ENCODE measurements at regions not wholly inside any gene's neighbourhood (a gene's known extent, or its start where the extent isn't known, plus 50 kb on each side); places are given as distances from the start of the nearest gene placed in this dataset.

DNA sequence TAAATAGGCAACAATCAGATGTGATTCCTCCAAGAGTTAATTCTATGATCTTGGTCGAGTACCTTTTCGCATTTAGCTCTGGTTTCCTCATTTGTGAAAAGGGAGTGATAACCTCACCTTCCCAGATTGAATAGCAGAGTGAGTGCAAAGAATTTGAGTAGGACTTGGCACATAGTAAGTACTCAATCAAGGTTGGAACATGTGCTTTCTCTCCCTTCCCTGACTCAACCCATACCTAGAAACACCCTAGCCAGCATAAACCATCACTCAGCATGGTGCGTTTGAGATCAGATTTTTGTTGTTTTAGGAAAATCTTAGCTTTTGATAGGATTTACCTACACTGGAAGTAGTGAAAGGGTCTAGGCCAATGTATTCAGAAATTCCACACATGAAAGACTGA is 333.4 kb upstream of the NT5E start:
- Mint-ChIP-seq H3K9me3 (no peaks in the 10 kb centered on the region), H3K4me1 (ENCODE audit: low read depth) (no peaks in the 10 kb centered on the region), H3K27ac (no peak overlapping the region), H3K4me3 (no peak overlapping the region), H3K36me3 (ENCODE audit: low read depth) (no peaks in the 10 kb centered on the region), H3K27me3 (no peaks in the 10 kb centered on the region)
- intact Hi-C loops (cut with micrococcal nuclease) = no loop called here

DNA sequence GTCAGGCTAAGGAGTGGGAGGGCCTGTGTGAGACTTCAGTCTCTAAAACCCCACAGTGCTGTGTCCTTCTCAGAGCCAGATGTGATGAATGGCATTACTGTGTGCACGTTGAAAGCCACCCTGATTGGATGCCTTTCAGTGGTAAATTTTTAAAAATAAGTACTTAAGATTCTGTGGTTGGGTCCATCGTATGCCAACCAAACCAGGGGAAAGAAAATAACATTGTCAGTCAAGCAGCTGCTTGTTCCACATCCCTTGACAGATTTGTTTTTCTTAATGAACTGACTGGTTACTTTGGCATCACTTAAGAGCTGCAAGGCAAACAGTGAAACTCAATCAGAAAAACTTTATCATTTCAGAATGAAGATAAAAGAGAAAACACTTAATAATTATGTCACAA is 334.0 kb upstream of the NT5E start:
- no peak overlapping the region for H3K27ac Mint-ChIP-seq
- H3K27me3 Mint-ChIP-seq = no peaks in the 10 kb centered on the region
- no peak overlapping the region for H3K4me3 Mint-ChIP-seq
- no peaks in the 10 kb centered on the region for H3K9me3 Mint-ChIP-seq
- no peaks in the 10 kb centered on the region for H3K36me3 Mint-ChIP-seq (ENCODE audit: low read depth)
- intact Hi-C loops (cut with micrococcal nuclease) = no loop called here
- H3K4me1 Mint-ChIP-seq (ENCODE audit: low read depth) = no peaks in the 10 kb centered on the region

DNA sequence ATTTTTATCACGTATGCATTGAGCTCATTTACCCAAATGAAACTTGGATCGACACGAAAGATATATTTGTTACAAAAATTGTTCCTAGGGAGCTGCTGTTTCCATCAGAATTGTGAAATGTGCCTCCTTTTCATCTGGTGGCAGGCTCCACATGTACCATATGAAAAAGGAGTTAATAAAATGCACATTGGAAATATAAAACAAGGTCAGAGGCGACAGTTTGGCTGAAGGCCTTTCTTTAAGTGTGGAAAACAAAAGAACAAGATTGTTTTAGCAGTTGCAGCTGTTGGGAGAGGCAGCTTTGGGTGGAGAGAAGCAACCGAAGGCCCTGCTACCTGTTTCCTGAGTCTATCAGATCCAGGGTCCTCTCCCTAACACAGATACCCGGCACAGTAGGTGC is 334.5 kb upstream of the NT5E start:
- Mint-ChIP-seq H3K36me3 (ENCODE audit: low read depth) (no peaks in the 10 kb centered on the region), H3K4me3 (no peak overlapping the region), H3K27ac (no peak overlapping the region), H3K4me1 (ENCODE audit: low read depth) (no peaks in the 10 kb centered on the region), H3K9me3 (no peaks in the 10 kb centered on the region), H3K27me3 (no peaks in the 10 kb centered on the region)
- intact Hi-C loops (cut with micrococcal nuclease) = no loop called here

DNA sequence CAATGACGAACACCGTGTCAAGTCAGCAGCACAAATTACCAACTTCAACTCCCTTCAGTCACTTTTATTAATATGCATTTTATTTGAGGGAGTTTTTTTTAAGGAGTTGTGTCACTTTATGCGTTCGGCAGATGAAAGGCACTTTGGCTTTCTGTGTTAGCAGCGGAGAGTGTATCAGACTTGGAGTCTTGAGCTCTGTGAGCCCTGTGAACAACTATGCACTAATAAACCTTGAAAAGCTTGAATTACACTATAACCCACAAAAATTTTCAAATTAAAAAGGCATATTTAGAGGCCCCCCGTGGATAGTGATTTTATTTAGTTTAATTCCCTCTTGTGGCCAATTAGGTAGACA is 335.3 kb upstream of the NT5E start:
- H3K9me3 Mint-ChIP-seq = no peaks in the 10 kb centered on the region
- H3K4me3 Mint-ChIP-seq = no peak overlapping the region
- intact Hi-C loops (cut with micrococcal nuclease) = no loop called here
- H3K27me3 Mint-ChIP-seq = no peaks in the 10 kb centered on the region
- no peaks in the 10 kb centered on the region for H3K36me3 Mint-ChIP-seq (ENCODE audit: low read depth)
- no peaks in the 10 kb centered on the region for H3K4me1 Mint-ChIP-seq (ENCODE audit: low read depth)
- no peak overlapping the region for H3K27ac Mint-ChIP-seq

DNA sequence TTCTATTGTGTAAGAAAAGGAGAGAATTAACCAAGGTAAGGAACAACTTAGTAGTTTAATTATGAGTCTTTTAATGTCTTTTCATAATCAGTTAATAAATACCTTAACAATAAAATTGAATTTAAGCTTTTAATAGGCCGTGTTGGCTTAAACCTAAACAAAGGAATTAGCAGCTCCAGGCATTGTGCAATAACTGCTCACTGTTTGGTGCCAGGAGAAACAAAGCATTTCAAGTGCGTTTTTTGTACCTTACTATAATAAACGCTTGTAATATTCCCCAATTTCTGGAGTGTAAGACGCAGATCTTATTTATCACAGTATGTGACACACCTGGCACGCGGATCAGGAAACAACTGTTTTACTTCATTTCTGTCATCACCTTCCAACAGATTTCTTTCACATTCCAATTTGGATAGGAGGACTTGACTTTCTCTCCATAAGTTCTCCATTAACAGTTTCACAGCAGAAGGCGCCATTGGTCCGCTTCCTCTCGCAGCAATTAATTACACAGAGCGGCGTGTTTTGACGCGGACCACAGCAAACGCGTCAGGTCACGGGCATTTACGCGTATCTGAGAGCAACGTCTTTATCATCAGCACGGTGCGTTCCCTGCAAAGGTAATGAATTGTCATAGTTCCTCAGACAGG is 335.8 kb upstream of the NT5E start:
- H3K4me3 Mint-ChIP-seq = no peak overlapping the region
- no peaks in the 10 kb centered on the region for H3K27me3 Mint-ChIP-seq
- intact Hi-C loops (cut with micrococcal nuclease) = no loop called here
- no peaks in the 10 kb centered on the region for H3K9me3 Mint-ChIP-seq
- H3K36me3 Mint-ChIP-seq (ENCODE audit: low read depth) = no peaks in the 10 kb centered on the region
- H3K27ac Mint-ChIP-seq = no peak overlapping the region
- H3K4me1 Mint-ChIP-seq (ENCODE audit: low read depth) = no peaks in the 10 kb centered on the region

DNA sequence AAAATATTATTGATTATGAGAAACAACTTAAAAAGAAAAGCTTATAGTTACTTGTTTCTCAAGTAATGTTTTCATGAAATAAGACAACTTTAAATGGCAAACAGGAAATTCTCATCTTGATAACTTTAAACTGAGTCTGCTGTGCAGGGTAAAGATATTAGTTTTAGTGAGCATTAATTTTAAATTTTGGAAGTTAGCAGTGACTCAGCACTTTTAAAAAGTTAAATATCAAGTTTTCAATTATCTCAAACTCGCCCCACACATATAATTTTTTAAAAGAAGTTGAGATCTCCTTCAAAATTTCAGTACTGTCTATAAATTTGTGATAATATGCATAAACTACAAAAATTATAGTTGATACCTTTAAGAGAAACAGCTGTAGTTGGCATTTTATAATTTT is 337.3 kb upstream of the NT5E start:
- H3K27me3 Mint-ChIP-seq = no peaks in the 10 kb centered on the region
- intact Hi-C loops (cut with micrococcal nuclease) = no loop called here
- no peak overlapping the region for H3K4me3 Mint-ChIP-seq
- H3K36me3 Mint-ChIP-seq (ENCODE audit: low read depth) = no peaks in the 10 kb centered on the region
- no peak overlapping the region for H3K27ac Mint-ChIP-seq
- peaks cover 6% of the 10 kb centered on the region for H3K9me3 Mint-ChIP-seq
- no peaks in the 10 kb centered on the region for H3K4me1 Mint-ChIP-seq (ENCODE audit: low read depth)

DNA sequence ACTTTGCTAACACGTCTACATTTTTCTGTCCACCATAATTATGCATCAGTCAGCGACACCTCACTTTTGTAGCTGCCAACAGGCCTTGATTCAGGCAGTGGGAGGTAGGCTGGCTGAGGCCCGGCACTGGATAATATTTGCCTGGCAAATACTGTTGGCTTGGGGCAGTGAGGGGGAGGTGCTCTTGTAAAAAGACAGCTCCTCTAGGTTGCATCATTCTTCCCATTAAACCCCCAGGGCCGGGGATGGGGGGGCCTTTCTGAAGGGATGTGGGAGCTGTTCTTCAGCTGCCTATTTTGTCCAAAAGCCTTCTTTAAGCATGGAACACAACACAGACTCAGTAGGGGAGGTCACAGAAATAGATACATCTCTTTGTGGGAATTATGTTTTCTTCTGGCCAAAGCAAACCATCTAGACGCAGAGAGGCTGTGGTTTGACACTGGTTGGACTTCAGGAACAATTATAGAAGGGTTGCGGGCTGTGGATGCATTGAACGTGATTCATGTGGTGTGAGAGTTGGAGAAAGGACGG is 338.3 kb upstream of the NT5E start:
- no peaks in the 10 kb centered on the region for H3K27me3 Mint-ChIP-seq
- H3K36me3 Mint-ChIP-seq (ENCODE audit: low read depth) = no peaks in the 10 kb centered on the region
- H3K4me1 Mint-ChIP-seq (ENCODE audit: low read depth) = no peaks in the 10 kb centered on the region
- peaks cover 6% of the 10 kb centered on the region for H3K9me3 Mint-ChIP-seq
- no peak overlapping the region for H3K4me3 Mint-ChIP-seq
- no peak overlapping the region for H3K27ac Mint-ChIP-seq
- intact Hi-C loops (cut with micrococcal nuclease) = no loop called here

DNA sequence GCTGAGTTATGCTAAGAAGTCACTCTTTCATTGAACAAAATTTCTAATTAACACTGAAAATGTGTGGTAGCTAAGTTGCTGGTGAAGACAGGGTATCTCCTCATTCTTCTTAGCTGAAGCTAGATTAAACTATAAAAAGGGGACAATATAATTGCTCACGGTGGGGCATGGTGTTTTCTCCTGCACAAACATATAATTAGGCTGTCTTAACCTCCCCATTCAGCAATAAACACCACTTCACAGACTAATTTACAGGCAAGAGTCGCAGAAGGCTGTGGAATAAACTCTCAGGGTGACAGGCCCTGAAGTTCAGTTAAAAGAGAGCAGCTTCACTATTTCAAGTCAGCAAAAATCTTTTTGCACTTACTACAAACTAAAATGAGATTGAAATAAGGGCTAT is 338.9 kb upstream of the NT5E start:
- Mint-ChIP-seq H3K4me3 (no peak overlapping the region), H3K27me3 (no peaks in the 10 kb centered on the region), H3K27ac (no peak overlapping the region), H3K4me1 (ENCODE audit: low read depth) (no peaks in the 10 kb centered on the region), H3K9me3 (peaks cover 6% of the 10 kb centered on the region), H3K36me3 (ENCODE audit: low read depth) (no peaks in the 10 kb centered on the region)
- intact Hi-C loops (cut with micrococcal nuclease) = no loop called here

DNA sequence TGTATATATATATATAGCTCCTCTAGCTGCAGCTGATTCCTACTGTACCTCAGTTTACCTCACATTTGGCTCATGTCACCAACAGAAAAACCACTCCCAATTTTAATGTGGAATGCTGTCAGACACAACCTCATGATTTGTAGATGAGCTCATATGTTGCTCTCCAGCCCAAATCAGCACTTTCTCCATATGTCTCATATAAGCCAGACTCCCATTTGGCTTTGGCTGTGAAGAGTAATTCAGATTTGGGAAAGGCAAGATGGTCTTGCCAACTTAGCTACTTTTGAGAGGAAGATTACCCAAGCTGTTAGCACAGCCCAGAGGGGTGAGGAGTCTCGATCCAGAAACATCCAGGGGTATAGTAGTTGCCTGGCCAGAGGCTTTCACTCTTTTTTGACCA is 342.2 kb upstream of the NT5E start:
- H3K9me3 Mint-ChIP-seq = peaks cover 18% of the 10 kb centered on the region
- H3K4me1 Mint-ChIP-seq (ENCODE audit: low read depth) = no peaks in the 10 kb centered on the region
- no peaks in the 10 kb centered on the region for H3K27me3 Mint-ChIP-seq
- intact Hi-C loops (cut with micrococcal nuclease) = no loop called here
- no peaks in the 10 kb centered on the region for H3K36me3 Mint-ChIP-seq (ENCODE audit: low read depth)
- no peak overlapping the region for H3K27ac Mint-ChIP-seq
- H3K4me3 Mint-ChIP-seq = no peak overlapping the region

DNA sequence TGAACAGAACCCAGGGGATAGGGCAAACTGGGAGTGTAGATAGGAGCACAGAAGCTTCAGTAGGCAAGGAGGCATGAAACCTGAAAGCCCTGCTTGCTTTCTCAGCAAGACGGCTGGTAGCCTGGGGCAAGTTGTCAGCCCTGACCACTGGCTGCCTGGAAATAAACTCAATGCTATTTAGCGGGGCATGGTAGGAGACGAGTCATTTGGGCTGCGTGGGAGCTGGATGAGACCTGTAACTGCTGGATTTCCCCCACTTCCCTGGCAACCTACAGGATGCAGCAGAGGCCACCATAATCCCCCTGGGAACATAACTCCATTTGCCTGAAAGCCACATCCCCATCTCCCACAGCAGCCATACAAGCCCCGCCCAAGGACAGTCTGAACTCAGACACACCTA is 332.6 kb upstream of the TBX18 start:
- H3K36me3 Mint-ChIP-seq (ENCODE audit: low read depth) = no peaks in the 10 kb centered on the region
- H3K4me1 Mint-ChIP-seq (ENCODE audit: low read depth) = no peaks in the 10 kb centered on the region
- H3K27me3 Mint-ChIP-seq = no peaks in the 10 kb centered on the region
- no peak overlapping the region for H3K27ac Mint-ChIP-seq
- H3K9me3 Mint-ChIP-seq = peaks cover 79% of the 10 kb centered on the region
- no peak overlapping the region for H3K4me3 Mint-ChIP-seq
- intact Hi-C loops (cut with micrococcal nuclease) = no loop called here

DNA sequence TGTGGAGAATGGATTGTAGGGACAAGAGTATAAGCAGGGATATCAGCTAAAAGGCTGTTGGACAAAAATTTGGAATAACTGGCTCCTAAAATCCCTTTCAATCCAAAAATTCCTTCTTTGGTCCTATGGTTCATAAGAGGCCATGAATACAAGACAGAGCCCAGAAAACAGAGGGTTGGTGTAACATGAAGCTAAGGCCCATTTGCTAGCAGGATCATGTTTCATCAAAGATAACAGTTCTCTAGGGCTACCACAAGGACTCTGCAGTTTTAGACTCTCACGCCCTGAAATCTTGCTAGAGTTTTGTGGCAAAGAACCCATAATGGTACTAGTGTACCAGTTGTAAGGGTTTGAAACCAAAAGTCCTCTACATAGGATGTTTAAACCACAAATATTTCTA is 327.8 kb upstream of the TBX18 start:
- Mint-ChIP-seq H3K36me3 (ENCODE audit: low read depth) (no peaks in the 10 kb centered on the region), H3K27ac (no peak overlapping the region), H3K4me1 (ENCODE audit: low read depth) (no peaks in the 10 kb centered on the region), H3K9me3 (peaks cover 48% of the 10 kb centered on the region), H3K4me3 (no peak overlapping the region), H3K27me3 (no peaks in the 10 kb centered on the region)
- intact Hi-C loops (cut with micrococcal nuclease) = no loop called here

DNA sequence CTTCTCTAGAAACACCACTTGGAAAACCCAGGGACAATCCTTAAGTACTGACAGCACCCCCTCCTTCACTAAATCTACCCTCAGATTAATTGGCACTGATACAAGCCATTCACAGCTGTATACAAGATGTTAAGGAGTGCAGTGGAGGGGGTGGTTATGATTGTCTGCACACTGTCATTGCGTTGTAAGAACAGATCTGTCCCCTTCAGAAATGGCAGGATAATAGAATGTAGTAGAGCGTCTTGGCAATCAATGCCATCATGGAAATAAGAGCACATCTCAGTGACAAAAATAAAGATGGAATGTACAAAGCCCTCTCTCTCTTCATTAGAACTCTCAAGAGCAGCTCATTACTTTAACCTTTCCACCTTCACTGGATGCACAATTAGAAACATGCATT is 324.9 kb upstream of the TBX18 start:
- no peaks in the 10 kb centered on the region for H3K27me3 Mint-ChIP-seq
- H3K9me3 Mint-ChIP-seq = peaks cover 40% of the 10 kb centered on the region
- no peaks in the 10 kb centered on the region for H3K36me3 Mint-ChIP-seq (ENCODE audit: low read depth)
- no peaks in the 10 kb centered on the region for H3K4me1 Mint-ChIP-seq (ENCODE audit: low read depth)
- H3K27ac Mint-ChIP-seq = no peak overlapping the region
- H3K4me3 Mint-ChIP-seq = no peak overlapping the region
- intact Hi-C loops (cut with micrococcal nuclease) = no loop called here

DNA sequence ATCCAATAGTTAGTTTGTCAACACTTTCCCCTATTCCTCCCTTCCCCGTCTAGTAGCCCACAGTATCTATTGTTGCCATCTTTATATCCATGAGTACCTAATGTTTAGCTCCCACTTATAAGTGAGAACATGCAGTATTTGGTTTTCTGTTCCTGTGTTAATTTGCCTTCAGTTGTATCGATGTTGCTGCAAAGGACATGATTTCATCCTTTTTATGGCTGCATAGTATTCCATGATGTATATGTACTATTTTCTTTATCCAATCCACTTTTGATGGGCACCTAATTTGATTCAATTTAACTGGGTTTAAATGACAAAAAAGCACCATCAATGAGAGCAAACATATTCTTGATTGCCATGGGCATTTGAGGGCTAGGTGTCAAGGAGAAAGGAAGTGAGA is 321.5 kb upstream of the TBX18 start:
- H3K4me3 Mint-ChIP-seq = no peak overlapping the region
- no peaks in the 10 kb centered on the region for H3K4me1 Mint-ChIP-seq (ENCODE audit: low read depth)
- intact Hi-C loops (cut with micrococcal nuclease) = no loop called here
- H3K36me3 Mint-ChIP-seq (ENCODE audit: low read depth) = no peaks in the 10 kb centered on the region
- H3K9me3 Mint-ChIP-seq = peaks cover 22% of the 10 kb centered on the region
- H3K27me3 Mint-ChIP-seq = no peaks in the 10 kb centered on the region
- H3K27ac Mint-ChIP-seq = no peak overlapping the region

DNA sequence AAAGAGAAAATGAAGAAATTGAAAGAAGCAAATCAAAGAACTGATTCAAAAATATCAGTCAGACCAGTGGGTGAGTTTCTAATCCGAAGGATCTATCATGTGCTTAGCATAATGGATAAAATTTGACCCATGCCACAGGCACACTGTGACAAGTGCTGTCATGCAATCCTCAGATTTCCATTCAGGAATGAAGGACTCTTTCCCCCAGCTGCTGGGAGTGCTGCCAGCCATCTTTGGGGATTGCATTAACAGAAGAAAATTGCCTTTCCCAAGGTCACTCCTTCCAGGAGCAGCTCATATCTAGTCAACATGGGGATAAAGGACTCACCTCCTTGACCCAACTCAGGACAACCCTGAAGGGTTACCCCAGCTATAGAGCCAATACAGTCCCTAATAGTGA is 316.7 kb upstream of the TBX18 start:
- Mint-ChIP-seq H3K36me3 (ENCODE audit: low read depth) (no peaks in the 10 kb centered on the region), H3K27ac (no peak overlapping the region), H3K27me3 (no peaks in the 10 kb centered on the region), H3K4me3 (no peak overlapping the region), H3K9me3 (peaks cover 14% of the 10 kb centered on the region), H3K4me1 (ENCODE audit: low read depth) (no peaks in the 10 kb centered on the region)
- intact Hi-C loops (cut with micrococcal nuclease) = no loop called here

DNA sequence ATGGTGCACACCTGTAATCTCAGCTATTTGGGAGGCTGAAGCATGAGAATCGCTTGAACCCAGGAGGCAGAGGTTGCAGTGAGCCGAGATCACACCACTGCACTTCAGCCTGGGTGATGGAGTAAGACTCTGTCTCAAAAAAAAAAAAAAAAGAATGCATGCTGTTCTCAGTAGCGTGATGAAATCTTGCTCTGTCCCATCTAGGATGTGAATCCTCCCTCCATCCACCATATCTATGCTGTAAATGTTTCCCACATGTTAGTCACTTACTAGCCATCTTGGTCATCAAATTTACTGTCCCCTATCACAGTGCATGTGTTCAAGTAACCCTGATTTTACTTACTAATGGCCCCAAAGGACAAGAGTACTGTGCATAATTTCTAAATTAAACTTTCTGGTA is 315.4 kb upstream of the TBX18 start:
- Mint-ChIP-seq H3K9me3 (peaks cover under 1% of the 10 kb centered on the region), H3K4me3 (no peak overlapping the region), H3K27me3 (no peaks in the 10 kb centered on the region), H3K27ac (no peak overlapping the region), H3K36me3 (ENCODE audit: low read depth) (no peaks in the 10 kb centered on the region), H3K4me1 (ENCODE audit: low read depth) (no peaks in the 10 kb centered on the region)
- intact Hi-C loops (cut with micrococcal nuclease) = no loop called here

Data from dendritic cell treated with granulocyte-macrophage colony-stimulating factor and Interleukin-4, amounts not matched to agents 40 ng/mL and 50 ng/mL, for 4 days (primary cell).